HG03103 (cell line): ENCODE measurements at regions not wholly inside any gene's neighbourhood (a gene's known extent, or its start where the extent isn't known, plus 50 kb on each side); places are given as distances from the start of the nearest gene placed in this dataset.

Experiments
- ATAC-seq: cut with Tn5 transposase; IDR thresholded peaks from one replicate; pipeline ENCODE4 v1.9.1; 2021; ENCODE audit warnings: low read depth; ENCODE audit not compliant: unreplicated experiment

- no peak for ATAC-seq
These were observed 90.7 kb upstream of the IL12B start for GRCh38 chr5:159420940-159421339.

DNA sequence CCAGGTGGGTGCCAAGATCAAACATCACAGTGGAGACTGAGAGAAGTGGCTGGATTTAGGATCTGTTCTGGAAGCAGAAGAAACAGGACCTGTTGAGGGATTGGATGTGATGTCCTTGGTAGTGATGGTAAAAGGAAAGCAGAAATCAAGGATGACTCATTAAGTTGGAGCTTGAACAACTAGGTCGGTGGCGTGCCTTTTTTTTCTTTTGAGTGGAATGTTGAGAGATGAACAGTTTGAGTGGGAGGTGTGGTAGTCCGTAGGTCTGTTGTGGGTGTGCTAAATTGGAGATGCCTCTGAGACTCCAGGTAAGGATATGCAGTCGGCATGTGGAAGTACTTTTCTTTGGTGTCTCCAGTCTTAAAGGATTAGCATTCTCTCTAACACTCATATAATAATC is 92.1 kb upstream of the IL12B start:
- ATAC-seq = no peak

- no peak for ATAC-seq
These were observed 92.6 kb upstream of the IL12B start for GRCh38 chr5:159422910-159423309.

GRCh38 chr5:159424123-159424522 is 93.8 kb upstream of the IL12B start:
- ATAC-seq = no peak

GRCh38 chr5:159426694-159427093 is 96.4 kb upstream of the IL12B start:
- ATAC-seq = no peak

GRCh38 chr5:159427180-159428012 is 97.1 kb upstream of the IL12B start:
- ATAC-seq = peak; percentile 63

DNA sequence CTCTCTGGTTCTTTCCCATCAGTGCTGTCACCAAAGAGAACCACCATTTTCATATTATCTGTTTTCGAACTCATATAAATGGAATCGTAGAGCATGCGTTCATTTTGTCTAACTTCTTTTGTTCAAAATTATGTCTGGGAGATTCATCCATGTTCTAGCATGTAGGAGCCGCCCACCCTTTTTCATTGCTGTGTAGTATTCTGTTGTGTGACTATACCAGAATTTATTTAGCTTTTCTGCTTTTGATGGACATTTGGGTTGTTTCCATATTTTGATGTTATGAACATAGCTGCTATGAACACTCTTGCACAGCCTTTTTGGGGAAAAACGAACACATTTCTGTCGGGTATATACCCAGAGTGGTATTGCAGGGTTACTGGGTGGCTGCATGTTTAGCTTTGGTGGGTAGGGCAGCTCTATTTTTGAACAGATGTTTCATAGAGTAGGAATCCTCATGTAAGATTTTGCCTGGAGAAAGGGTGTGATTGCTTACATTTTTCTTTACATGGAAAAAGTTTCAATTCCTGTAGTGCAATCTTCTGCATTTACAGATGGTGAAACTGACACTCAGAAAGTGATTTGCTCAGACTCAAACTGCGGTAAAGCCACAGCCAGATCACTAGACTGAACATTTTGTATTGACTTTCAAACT is 100.2 kb upstream of the IL12B start:
- ATAC-seq = no peak

- no peak for ATAC-seq
These were observed 105.6 kb upstream of the IL12B start for GRCh38 chr5:159435855-159436254.

DNA sequence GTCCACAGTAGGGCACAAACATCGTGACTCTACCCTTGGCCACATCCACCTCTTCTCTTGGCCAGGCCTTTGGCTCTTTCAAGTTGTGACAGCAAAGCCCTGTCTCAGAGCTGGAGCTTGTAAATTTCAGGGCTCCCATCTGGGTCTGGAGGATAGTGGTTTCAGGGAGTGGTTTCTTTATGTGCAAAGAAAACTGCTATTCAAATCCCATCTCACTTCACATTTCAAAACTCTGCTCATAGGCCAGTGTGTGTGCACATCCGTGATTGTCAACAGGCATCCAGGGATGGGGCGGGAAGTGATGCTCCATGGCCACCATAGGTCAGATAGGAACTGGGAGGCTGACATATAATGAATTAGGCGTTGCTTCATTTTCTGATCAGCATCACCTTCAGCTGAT is 107.8 kb upstream of the IL12B start:
- no peak for ATAC-seq

GRCh38 chr5:159439002-159439401 is 108.7 kb upstream of the IL12B start:
- ATAC-seq = no peak

DNA sequence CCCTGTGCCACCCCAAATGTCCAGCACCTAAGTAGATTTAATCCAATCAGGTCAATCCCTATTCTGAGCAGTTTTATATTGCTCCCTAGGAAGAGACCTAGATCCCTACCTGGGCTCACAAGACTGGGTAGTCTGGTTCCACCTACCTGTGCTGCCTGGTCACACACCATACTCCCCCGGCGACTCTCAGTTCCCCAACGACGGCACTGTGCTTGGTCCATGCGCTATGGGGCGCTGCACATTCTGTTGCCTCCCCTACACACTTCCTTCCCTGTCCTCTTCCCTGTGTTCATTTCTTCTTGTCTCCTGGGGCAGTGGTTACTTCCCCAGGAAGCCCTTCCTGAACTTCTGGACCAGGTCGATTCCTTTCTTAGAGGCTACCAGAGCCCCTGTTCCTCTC is 109.9 kb upstream of the IL12B start:
- no peak for ATAC-seq

DNA sequence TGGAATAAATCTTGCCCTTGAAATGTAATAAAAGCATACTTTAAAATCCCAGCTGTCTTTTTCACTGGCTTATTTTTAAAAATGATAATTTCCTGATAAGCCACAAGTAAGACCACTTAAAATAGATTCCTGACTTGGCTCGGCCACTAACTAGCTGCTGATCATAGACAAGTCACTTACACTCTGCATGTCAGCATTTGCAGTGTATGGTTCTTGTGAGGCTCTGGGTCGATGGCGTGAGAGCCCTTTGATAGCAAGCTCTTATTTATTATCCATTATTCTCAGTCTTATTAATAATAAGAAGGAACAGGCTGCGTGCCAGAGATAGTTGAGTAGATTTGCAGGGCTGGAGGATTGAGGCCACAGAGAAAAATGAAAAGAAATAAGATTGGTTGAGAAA is 110.7 kb upstream of the IL12B start:
- no peak for ATAC-seq

- ATAC-seq = no peak
These were observed 111.2 kb upstream of the IL12B start for GRCh38 chr5:159441441-159441840.

GRCh38 chr5:159442206-159442850 is 112.0 kb upstream of the IL12B start:
- ATAC-seq = no peak

DNA sequence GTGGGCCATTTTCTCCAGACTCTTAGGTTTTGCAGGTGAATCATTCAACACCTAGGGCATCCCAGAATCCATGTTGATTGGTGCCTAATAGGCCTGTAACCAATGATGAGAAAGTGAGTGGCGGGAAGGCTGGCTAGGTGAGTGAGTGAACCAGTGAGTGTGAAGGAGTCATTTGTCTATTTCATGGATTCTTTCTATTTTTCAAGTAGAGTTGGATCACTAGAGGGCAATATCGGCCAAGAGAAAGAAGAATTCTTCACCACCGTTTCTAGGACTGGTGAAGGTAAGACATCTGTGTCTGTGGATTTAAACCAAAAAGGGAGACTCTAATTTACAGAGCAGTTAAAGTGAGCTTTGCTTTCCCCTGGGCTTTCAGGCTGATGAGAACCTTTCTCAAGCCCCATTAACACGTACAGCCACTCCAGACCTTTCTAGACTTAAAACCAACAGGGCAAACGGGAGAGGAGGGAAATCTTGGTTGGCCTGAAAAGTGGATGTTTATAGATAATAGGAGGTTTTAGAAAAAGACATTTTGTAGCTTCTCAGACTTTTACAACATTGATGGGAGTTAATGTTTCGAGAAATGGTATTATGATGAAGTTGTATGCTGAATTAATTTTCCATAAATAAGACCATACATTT is 114.3 kb upstream of the IL12B start:
- ATAC-seq = no peak

- ATAC-seq = no peak
These were observed 116.8 kb upstream of the IL12B start for GRCh38 chr5:159447116-159447515.

DNA sequence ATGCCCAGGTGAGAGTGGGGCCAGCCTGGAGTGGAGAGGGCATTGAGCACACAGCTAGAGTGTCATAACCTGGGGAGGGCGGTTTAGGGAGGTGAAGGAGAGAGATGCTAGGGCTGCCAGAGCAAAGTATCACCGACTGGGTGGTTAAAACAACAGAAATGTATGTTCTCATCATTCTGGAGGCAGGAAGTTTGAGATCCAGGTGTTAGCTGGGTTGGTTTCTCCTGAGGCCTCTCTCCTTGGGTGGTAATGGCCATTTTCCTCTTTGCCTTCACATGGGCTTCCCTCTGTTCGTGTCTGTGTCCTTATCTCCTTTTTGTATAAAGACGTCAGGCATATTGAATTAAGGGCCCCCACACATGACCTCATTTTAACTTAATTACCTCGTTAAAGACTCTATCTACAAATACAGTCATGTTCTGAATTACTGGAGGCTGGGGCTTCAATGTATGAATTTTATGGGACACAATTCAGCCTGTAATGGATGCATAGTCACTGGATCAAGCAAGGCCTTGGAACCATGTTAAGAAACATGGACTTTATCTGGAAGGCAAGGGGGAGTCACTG is 118.6 kb upstream of the IL12B start:
- no peak for ATAC-seq

- ATAC-seq = no peak
These were observed 119.6 kb upstream of the IL12B start for GRCh38 chr5:159449925-159450324.

- no peak for ATAC-seq
These were observed 120.1 kb upstream of the IL12B start for GRCh38 chr5:159450417-159450816.

DNA sequence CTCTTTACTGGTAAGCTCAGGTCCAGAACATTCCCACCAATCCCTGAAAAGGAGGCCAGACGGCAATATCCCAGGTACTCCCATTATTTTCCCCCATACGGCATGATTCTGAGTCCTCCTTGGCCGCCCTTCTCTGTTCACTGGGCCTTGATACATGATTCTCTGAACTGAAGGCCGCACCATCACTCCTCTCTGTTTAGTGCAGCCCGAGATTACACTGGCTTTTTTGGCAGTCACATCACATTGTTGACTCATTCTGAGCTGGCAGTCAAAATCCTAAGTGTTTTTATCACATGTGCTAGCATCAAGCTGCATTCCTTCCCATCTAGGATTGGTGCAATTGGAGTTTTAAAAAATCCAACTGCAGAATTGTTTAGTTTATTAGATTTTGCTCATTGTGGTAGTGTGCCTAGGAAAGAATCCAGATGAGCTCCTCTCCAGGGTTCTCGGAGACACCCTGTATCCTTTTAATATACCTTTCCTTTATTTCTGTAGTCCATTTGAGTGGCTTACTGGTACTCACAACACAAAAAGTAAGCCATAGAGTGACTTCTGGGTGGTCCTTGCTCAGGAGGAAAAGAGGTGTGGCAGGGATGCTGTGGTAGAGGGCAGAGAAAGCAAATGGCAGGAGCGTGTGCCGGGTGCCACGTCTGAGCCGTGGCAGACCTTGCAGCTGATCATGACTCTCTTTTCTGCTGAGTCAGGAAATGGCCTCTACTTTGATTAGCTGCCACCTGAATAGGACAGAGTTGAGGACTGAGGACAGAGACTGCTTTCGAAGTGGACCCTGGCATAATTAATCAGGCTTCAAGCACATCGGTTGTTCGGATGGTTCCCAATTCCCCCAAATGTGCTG is 121.1 kb upstream of the IL12B start:
- no peak for ATAC-seq
